ENCODE measurements at regions not wholly inside any gene's neighbourhood (a gene's known extent, or its start where the extent isn't known, plus 50 kb on each side); places are given as distances from the start of the nearest gene placed in this dataset.

DNA sequence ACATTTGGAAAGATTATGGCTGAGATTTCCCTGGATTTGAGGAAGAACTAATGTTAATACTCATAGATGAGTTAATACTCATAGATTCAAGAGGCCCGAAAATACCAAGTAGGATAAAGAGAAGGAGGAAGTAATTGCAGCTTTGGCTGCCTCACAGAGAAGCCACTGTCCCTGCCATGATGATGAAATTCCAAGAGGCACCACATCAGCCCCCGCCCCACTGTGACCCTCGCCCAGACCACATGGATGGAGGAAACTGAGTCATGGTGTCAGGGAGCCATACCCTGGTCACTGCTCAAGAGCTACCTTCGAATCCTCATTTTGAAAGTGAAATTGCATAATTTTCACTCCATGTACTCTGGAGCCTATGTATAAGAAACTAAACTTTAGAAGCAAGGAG lies 57.6 kb upstream of the SLC22A11 start:
- TF ChIP-seq, protein P1, sequence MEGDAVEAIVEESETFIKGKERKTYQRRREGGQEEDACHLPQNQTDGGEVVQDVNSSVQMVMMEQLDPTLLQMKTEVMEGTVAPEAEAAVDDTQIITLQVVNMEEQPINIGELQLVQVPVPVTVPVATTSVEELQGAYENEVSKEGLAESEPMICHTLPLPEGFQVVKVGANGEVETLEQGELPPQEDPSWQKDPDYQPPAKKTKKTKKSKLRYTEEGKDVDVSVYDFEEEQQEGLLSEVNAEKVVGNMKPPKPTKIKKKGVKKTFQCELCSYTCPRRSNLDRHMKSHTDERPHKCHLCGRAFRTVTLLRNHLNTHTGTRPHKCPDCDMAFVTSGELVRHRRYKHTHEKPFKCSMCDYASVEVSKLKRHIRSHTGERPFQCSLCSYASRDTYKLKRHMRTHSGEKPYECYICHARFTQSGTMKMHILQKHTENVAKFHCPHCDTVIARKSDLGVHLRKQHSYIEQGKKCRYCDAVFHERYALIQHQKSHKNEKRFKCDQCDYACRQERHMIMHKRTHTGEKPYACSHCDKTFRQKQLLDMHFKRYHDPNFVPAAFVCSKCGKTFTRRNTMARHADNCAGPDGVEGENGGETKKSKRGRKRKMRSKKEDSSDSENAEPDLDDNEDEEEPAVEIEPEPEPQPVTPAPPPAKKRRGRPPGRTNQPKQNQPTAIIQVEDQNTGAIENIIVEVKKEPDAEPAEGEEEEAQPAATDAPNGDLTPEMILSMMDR (IDR thresholded peaks at IDR 0.05; ENCODE audit: low read length) = no peak
- no peak for TF ChIP-seq EZH2 (optimal IDR thresholded peaks at IDR 0.05; ENCODE audit: low read depth, low read length)

All from MM.1S (cell line).